ENCODE measurements at regions not wholly inside any gene's neighbourhood (a gene's known extent, or its start where the extent isn't known, plus 50 kb on each side); places are given as distances from the start of the nearest gene placed in this dataset.
A peak's percentile ranks its signal among the peaks of the same experiment; 100 is the strongest.

DNA sequence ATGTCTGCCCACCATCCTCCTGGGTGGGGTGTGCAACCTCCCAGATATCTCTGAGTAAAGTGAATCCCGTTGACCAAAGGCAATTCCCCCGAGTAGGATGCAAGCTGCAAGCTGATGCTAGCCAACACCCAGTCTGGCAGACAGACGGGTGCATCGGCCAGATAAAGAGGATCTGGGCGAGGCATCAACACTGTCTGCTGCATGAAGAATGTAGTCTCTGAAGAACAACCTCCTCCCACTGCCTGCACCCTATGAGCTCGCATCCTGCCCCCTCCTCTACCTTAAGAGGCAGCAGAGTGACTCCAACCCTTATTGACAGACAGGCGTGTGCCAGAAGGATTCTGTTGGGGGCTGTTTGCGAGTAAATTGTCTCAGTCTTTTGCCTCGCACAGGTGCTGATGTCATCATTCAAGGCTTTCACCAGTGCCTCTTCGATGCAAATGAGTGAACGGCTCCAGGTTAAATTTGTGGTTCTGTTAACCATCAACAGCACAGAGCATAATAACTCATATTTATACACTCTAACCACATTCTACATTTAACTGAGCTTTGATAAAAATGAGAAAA is 546.9 kb downstream of the BCOR start (continued):
- peak; percentile 55 for TF ChIP-seq NFIC (IDR thresholded peaks at IDR 0.05)
- TF ChIP-seq RCOR1 (IDR thresholded peaks at IDR 0.05; ENCODE audit: borderline replicate concordance in 1 of 2, low read depth in 2 of 2, low read length in 2 of 2), result peak in 1 of 2 experiments; percentile 81; a peak in 2 of 4 replicates
- TF ChIP-seq, protein P1, sequence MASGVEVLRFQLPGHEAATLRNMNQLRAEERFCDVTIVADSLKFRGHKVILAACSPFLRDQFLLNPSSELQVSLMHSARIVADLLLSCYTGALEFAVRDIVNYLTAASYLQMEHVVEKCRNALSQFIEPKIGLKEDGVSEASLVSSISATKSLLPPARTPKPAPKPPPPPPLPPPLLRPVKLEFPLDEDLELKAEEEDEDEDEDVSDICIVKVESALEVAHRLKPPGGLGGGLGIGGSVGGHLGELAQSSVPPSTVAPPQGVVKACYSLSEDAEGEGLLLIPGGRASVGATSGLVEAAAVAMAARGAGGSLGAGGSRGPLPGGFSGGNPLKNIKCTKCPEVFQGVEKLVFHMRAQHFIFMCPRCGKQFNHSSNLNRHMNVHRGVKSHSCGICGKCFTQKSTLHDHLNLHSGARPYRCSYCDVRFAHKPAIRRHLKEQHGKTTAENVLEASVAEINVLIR (CRISPR knock-in tag; IDR thresholded peaks at IDR 0.05), result no peak
- no peak for TF ChIP-seq ZNF3 (CRISPR knock-in tag; IDR thresholded peaks at IDR 0.05)
- TF ChIP-seq SMAD4 (CRISPR knock-in tag; conservative IDR thresholded peaks at IDR 0.05), result peak; percentile 99
- TF ChIP-seq, protein P2, sequence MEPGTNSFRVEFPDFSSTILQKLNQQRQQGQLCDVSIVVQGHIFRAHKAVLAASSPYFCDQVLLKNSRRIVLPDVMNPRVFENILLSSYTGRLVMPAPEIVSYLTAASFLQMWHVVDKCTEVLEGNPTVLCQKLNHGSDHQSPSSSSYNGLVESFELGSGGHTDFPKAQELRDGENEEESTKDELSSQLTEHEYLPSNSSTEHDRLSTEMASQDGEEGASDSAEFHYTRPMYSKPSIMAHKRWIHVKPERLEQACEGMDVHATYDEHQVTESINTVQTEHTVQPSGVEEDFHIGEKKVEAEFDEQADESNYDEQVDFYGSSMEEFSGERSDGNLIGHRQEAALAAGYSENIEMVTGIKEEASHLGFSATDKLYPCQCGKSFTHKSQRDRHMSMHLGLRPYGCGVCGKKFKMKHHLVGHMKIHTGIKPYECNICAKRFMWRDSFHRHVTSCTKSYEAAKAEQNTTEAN (CRISPR knock-in tag; IDR thresholded peaks at IDR 0.05), result no peak
- peak; percentile 49; the same call in 1 of the 2 replicates for TF ChIP-seq STAT5A (IDR thresholded peaks at IDR 0.05; ENCODE audit: borderline replicate concordance, low read length)
- no peak for TF ChIP-seq ZNF561 (CRISPR knock-in tag; conservative IDR thresholded peaks at IDR 0.05)
- peak; percentile 92 for TF ChIP-seq CBFA2T3 (IDR thresholded peaks at IDR 0.05)
- peak; percentile 83 for TF ChIP-seq TAL1 (IDR thresholded peaks at IDR 0.05)
- no peak for TF ChIP-seq DDX20 (tag; IDR thresholded peaks at IDR 0.05; ENCODE audit: low read depth)
- no peak for TF ChIP-seq TCF7 (IDR thresholded peaks at IDR 0.05; ENCODE audit: borderline replicate concordance)
- TF ChIP-seq, protein P3, sequence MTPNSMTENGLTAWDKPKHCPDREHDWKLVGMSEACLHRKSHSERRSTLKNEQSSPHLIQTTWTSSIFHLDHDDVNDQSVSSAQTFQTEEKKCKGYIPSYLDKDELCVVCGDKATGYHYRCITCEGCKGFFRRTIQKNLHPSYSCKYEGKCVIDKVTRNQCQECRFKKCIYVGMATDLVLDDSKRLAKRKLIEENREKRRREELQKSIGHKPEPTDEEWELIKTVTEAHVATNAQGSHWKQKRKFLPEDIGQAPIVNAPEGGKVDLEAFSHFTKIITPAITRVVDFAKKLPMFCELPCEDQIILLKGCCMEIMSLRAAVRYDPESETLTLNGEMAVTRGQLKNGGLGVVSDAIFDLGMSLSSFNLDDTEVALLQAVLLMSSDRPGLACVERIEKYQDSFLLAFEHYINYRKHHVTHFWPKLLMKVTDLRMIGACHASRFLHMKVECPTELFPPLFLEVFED (CRISPR knock-in tag; conservative IDR thresholded peaks at IDR 0.05), result no peak
- TF ChIP-seq SMARCA4 (IDR thresholded peaks at IDR 0.05), result peak; percentile 57; the same call in 1 of the 2 replicates
- TF ChIP-seq TRIM24 (IDR thresholded peaks at IDR 0.05), result peak; percentile 73 to 85
- peak; percentile 84 for TF ChIP-seq ARID1B (IDR thresholded peaks at IDR 0.05)
- TF ChIP-seq SRF (CRISPR knock-in tag; IDR thresholded peaks at IDR 0.05), result no peak
- no peak for TF ChIP-seq STAT5B (CRISPR knock-in tag; IDR thresholded peaks at IDR 0.05)
- TF ChIP-seq GABPB2 (CRISPR knock-in tag; conservative IDR thresholded peaks at IDR 0.05), result no peak
- no peak for TF ChIP-seq COPS2 (conservative IDR thresholded peaks at IDR 0.05)
- TF ChIP-seq ZNF197 (CRISPR knock-in tag; IDR thresholded peaks at IDR 0.05; ENCODE audit: low read depth), result no peak
- TF ChIP-seq TEAD4 (IDR thresholded peaks at IDR 0.05; ENCODE audit: low read length), result peak; percentile 76
- no peak for TF ChIP-seq TEAD4 (CRISPR knock-in tag; IDR thresholded peaks at IDR 0.05; ENCODE audit: borderline replicate concordance)
- TF ChIP-seq, protein P4, sequence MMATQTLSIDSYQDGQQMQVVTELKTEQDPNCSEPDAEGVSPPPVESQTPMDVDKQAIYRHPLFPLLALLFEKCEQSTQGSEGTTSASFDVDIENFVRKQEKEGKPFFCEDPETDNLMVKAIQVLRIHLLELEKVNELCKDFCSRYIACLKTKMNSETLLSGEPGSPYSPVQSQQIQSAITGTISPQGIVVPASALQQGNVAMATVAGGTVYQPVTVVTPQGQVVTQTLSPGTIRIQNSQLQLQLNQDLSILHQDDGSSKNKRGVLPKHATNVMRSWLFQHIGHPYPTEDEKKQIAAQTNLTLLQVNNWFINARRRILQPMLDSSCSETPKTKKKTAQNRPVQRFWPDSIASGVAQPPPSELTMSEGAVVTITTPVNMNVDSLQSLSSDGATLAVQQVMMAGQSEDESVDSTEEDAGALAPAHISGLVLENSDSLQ (IDR thresholded peaks at IDR 0.05), result peak; percentile 87
- TF ChIP-seq, protein P5, sequence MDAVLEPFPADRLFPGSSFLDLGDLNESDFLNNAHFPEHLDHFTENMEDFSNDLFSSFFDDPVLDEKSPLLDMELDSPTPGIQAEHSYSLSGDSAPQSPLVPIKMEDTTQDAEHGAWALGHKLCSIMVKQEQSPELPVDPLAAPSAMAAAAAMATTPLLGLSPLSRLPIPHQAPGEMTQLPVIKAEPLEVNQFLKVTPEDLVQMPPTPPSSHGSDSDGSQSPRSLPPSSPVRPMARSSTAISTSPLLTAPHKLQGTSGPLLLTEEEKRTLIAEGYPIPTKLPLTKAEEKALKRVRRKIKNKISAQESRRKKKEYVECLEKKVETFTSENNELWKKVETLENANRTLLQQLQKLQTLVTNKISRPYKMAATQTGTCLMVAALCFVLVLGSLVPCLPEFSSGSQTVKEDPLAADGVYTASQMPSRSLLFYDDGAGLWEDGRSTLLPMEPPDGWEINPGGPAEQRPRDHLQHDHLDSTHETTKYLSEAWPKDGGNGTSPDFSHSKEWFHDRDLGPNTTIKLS (IDR thresholded peaks at IDR 0.05; ENCODE audit: borderline replicate concordance, low read depth), result no peak
- TF ChIP-seq PML (IDR thresholded peaks at IDR 0.05; ENCODE audit: low read length), result 0 out of 2 replicates have a peak, but pooled peaks have one; percentile 25
